Transverse colon (tissue), 4 donors: ENCODE measurements at regions not wholly inside any gene's neighbourhood (a gene's known extent, or its start where the extent isn't known, plus 50 kb on each side); places are given as distances from the start of the nearest gene placed in this dataset.

Experiments used
- DNase-seq: peaks from one replicate; pipeline ENCODE4 v3.0.0-alpha.2; 2019
- H3K27ac ChIP-seq, 4 donors: fragments of 200-600 bp; sonication (generic); 2 replicates each; pipeline ENCODE4 v1.5.1; 2016 to 2018; ENCODE audit warnings: inconsistent platforms in 4 of 4
- H3K27me3 ChIP-seq: fragments of 200-600 bp; sonication (generic); 2 replicates; pipeline ENCODE4 v1.5.1; 2017; ENCODE audit warnings: inconsistent platforms
- H3K36me3 ChIP-seq, 4 donors: fragments of 200-600 bp; sonication (generic); 2 replicates each; pipeline ENCODE4 v1.5.1; 2017 to 2019; ENCODE audit warnings: inconsistent platforms in 4 of 4
- H3K4me1 ChIP-seq, 4 donors: fragments of 200-600 bp; sonication (generic); 2 replicates each; pipeline ENCODE4 v1.5.1; 2017 to 2020; ENCODE audit warnings: inconsistent platforms in 4 of 4
- H3K4me3 ChIP-seq, 4 donors: fragments of 200-600 bp; sonication (generic); 1 replicate in 1 of 4; 2 replicates in 3 of 4; pipeline versions ENCODE4 v1.5.1 to v1.6.1; 2017 to 2019; ENCODE audit warnings: inconsistent platforms in 4 of 4
- H3K9me3 ChIP-seq, 2 donors: fragments of 200-600 bp; sonication (generic); 2 replicates each; pipeline ENCODE4 v1.5.1; 2017 to 2019; ENCODE audit warnings: inconsistent platforms in 2 of 2
- EP300 ChIP-seq: sonication (generic); formaldehyde crosslinking; IDR thresholded peaks from one replicate; pipeline ENCODE4 v1.6.1; 2017; ENCODE audit warnings: antibody characterized with exemption, low read depth
- POLR2A ChIP-seq: fragments of 450-650 bp; IDR thresholded peaks from one replicate; pipeline ENCODE4 v1.6.1; 2016; ENCODE audit warnings: antibody characterized with exemption, mild to moderate bottlenecking, moderate library complexity
- POLR2AphosphoS5 ChIP-seq, 3 donors: sonication (generic); formaldehyde crosslinking; IDR thresholded peaks; one replicate each; pipeline ENCODE4 v1.6.1; 2016; ENCODE audit warnings: antibody characterized with exemption in 3 of 3
- WGBS, 2 donors: methylation state at CpG; one replicate each; pipeline ENCODE4 v1.1.5; 2018; ENCODE audit warnings: low coverage in 1 of 2; 5-methylcytosine and 5-hydroxymethylcytosine counted together
- in situ Hi-C, 4 donors: fragments of 200-750 bp; cut with MboI; loops; one replicate each; pipeline versions ENCODE4 v1.15.0 to v1.15.1; 2017; ENCODE audit warnings: low sequenced_read_pairs in 3 of 4, low pct_ligation_motif_present in 1 of 4, low pct_unique_long_range_greater_than_20kb in 1 of 4
- intact Hi-C: fragments of 100-400 bp; cut with DNase I; formaldehyde crosslinking; loops from one replicate; pipeline ENCODE4 v1.15.1; 2023; ENCODE audit warnings: low total_unique reads
- TF ChIP-seq, protein P1 (sequence below), 5 experiments: fragments of 200-600 bp in 3 of 5; fragments of 450-650 bp in 2 of 5; sonication (generic) in 3 of 5; IDR thresholded peaks; 1 replicate in 2 of 5; 2 replicates in 3 of 5; pipeline ENCODE4 v1.5.1; 2016 to 2017; ENCODE audit warnings: antibody characterized with exemption in 5 of 5, inconsistent platforms in 3 of 5, mild to moderate bottlenecking in 2 of 5, moderate library complexity in 1 of 5

DNA sequence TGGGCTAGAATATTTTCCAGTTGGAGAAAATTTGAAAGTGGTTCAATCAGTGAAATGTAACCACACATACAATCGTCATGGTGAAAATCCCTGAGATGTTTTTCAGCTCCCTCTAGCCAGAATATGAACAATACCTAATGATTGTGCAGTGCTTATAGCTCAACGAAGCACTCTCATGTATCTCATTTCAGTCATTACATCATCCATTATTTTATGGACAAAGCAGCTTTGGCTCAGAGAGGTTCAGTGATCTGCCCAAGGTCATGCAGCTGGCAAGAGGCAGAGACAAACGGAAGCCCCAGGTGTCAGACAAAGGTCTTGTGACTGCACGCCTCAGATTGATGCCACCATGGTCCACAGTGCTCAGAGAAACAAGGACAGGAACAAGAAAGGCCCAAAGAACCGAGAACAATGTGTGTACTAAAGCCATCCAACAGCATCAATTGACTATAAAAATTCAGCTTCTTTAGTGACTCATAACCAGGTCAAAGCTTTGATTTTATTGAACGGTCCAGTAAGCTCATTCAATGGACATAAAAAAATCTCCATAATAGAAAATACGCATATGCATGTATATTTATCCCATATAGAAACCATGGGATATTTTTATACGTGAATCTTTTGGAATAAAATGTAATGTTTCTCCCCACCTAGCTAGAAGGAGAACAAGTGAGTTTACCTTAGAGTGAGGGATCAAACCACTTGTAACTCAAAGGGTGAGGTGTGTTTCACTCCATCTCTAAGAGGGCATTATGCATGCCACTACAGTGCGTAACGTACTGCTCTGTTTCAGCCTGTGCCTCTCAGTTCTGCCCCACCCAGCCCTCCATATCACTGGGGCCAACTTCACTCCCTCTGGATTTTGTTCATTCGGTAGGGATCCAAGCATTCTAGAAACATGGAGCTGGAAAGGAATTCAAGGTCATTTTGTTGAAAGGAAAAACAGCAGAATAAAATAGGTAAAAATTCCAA, 141.8 kb downstream of the GRIN2B start:
- H3K4me3 ChIP-seq = no peak overlapping the region
- no peaks in the 10 kb centered on the region for H3K4me1 ChIP-seq
- H3K27me3 ChIP-seq = no peaks in the 10 kb centered on the region
- no peak overlapping the region for H3K27ac ChIP-seq
- no peaks in the 10 kb centered on the region for H3K36me3 ChIP-seq
- no peak for DNase-seq
- in situ Hi-C loops = no loop called here
- intact Hi-C loops = no loop called here
- TF ChIP-seq POLR2AphosphoS5 (IDR thresholded peaks at IDR 0.05) (no peak), EP300 (no peak), POLR2A (no peak)
- TF ChIP-seq, protein P1, sequence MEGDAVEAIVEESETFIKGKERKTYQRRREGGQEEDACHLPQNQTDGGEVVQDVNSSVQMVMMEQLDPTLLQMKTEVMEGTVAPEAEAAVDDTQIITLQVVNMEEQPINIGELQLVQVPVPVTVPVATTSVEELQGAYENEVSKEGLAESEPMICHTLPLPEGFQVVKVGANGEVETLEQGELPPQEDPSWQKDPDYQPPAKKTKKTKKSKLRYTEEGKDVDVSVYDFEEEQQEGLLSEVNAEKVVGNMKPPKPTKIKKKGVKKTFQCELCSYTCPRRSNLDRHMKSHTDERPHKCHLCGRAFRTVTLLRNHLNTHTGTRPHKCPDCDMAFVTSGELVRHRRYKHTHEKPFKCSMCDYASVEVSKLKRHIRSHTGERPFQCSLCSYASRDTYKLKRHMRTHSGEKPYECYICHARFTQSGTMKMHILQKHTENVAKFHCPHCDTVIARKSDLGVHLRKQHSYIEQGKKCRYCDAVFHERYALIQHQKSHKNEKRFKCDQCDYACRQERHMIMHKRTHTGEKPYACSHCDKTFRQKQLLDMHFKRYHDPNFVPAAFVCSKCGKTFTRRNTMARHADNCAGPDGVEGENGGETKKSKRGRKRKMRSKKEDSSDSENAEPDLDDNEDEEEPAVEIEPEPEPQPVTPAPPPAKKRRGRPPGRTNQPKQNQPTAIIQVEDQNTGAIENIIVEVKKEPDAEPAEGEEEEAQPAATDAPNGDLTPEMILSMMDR (IDR thresholded peaks at IDR 0.05) = no peak
- no peaks in the 10 kb centered on the region for H3K9me3 ChIP-seq
- 82% methylated on average over 8 to 11 of the region's 11 CpGs for WGBS, 2 donors

DNA sequence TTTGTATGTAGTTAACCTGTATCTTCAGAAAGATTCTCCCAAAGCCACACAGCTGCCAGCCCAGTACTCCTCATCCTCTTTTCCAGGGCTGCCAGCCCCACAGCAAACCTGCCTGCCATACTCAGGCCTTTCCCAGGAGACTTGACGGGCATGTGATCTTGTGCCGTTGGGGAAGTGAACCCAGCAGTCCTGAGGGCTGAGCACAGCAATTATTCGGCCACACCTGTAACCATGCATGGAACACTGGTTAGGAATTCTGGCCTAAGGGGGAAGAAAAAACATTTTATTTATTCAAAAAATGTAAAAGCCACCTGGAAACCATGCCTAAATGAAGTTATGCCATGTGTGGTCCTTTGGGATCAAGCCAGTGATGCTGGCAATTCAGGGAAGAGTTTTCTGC, 145.3 kb downstream of the GRIN2B start:
- in situ Hi-C loops (no loop called here), intact Hi-C loops (no loop called here)
- no peaks in the 10 kb centered on the region for H3K4me1 ChIP-seq
- TF ChIP-seq EP300 = no peak
- TF ChIP-seq, protein P1 (IDR thresholded peaks at IDR 0.05) = no peak
- TF ChIP-seq POLR2AphosphoS5 (IDR thresholded peaks at IDR 0.05) = no peak
- TF ChIP-seq POLR2A = no peak
- 67 to 78% methylated on average over 3 of the region's 3 CpGs for WGBS, 2 donors
- no peaks in the 10 kb centered on the region for H3K36me3 ChIP-seq
- H3K9me3 ChIP-seq = no peaks in the 10 kb centered on the region
- no peak overlapping the region for H3K4me3 ChIP-seq
- no peak for DNase-seq
- H3K27ac ChIP-seq = no peak overlapping the region
- H3K27me3 ChIP-seq = no peaks in the 10 kb centered on the region

DNA sequence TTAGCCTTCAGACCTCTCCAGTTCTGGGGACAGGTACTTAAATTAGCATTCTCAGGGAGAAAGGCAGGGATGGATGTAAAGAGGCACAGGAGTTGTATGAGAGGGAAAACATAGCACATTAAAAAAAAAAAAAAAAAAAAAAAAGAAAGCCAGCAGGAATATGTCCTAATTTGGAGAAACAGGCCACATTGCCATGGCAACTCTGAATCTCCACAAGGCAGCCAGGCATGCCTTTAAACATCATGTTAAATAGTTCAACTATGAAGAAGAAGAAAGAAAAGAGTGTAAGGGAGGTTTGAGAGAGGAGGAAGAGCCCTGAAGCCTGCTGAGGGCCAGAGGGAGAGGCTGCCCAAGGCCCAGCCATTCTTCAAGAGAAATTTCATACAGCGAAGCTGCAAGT, 145.8 kb downstream of the GRIN2B start:
- WGBS, 2 donors = 80 to 100% methylated on average over 1 of the region's 1 CpG

DNA sequence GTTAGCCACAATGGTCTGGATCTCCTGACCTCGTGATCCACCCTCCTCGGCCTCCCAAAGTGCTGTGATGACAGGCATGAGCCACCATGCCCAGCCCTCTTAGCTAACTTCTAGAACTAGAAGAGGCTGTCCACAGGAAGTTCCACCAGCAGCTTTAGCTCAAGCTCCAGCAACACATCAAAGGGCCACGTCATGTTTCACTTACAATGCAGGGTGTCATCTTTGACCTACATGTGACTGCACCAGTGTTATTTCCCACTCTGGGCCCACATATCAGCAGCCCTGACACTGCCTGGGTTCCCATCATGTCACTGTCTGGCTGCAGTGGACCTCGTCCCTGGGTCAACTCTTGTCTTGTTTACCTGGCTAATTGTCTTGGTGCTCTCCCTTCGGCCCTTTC, 147.2 kb downstream of the GRIN2B start:
- Histone ChIP-seq H3K9me3 (no peaks in the 10 kb centered on the region), H3K27me3 (no peaks in the 10 kb centered on the region), H3K4me3 (no peak overlapping the region), H3K27ac (no peak overlapping the region), H3K4me1 (no peaks in the 10 kb centered on the region), H3K36me3 (no peaks in the 10 kb centered on the region)
- in situ Hi-C loops (no loop called here), intact Hi-C loops (no loop called here)
- DNase-seq = no peak
- TF ChIP-seq, protein P1 (IDR thresholded peaks at IDR 0.05) = no peak
- TF ChIP-seq POLR2A = no peak
- no peak for TF ChIP-seq EP300
- TF ChIP-seq POLR2AphosphoS5 (IDR thresholded peaks at IDR 0.05) = no peak
- WGBS, 2 donors = 20 to 91% methylated on average over 1 to 5 of the region's 5 CpGs

More for the DNA sequence above, 145.8 kb downstream of the GRIN2B start:
- no peak overlapping the region for H3K4me3 ChIP-seq
- DNase-seq = no peak
- in situ Hi-C loops (no loop called here), intact Hi-C loops (no loop called here)
- no peaks in the 10 kb centered on the region for H3K36me3 ChIP-seq
- no peak overlapping the region for H3K27ac ChIP-seq
- H3K27me3 ChIP-seq = no peaks in the 10 kb centered on the region
- no peaks in the 10 kb centered on the region for H3K4me1 ChIP-seq
- H3K9me3 ChIP-seq = no peaks in the 10 kb centered on the region
- TF ChIP-seq POLR2A = no peak
- TF ChIP-seq, protein P1 (IDR thresholded peaks at IDR 0.05) = no peak
- no peak for TF ChIP-seq POLR2AphosphoS5 (IDR thresholded peaks at IDR 0.05)
- TF ChIP-seq EP300 = no peak
